Esophagus squamous epithelium (tissue), 4 donors: ENCODE measurements at regions not wholly inside any gene's neighbourhood (a gene's known extent, or its start where the extent isn't known, plus 50 kb on each side); places are given as distances from the start of the nearest gene placed in this dataset.

Experiments
- POLR2A ChIP-seq, 4 donors: fragments of 450-650 bp; IDR thresholded peaks; one replicate each; pipeline ENCODE4 v1.6.1; 2017; ENCODE audit warnings: antibody characterized with exemption in 4 of 4, mild to moderate bottlenecking in 4 of 4, moderate library complexity in 3 of 4
- TF ChIP-seq, protein P1 (sequence below), 6 experiments: fragments of 450-650 bp in 4 of 6; fragments of 200-600 bp in 2 of 6; sonication (generic) in 2 of 6; IDR thresholded peaks; one replicate each; pipeline ENCODE4 v1.5.1; 2016 to 2019; ENCODE audit warnings: antibody characterized with exemption in 6 of 6, mild to moderate bottlenecking in 4 of 6, moderate library complexity in 4 of 6

DNA sequence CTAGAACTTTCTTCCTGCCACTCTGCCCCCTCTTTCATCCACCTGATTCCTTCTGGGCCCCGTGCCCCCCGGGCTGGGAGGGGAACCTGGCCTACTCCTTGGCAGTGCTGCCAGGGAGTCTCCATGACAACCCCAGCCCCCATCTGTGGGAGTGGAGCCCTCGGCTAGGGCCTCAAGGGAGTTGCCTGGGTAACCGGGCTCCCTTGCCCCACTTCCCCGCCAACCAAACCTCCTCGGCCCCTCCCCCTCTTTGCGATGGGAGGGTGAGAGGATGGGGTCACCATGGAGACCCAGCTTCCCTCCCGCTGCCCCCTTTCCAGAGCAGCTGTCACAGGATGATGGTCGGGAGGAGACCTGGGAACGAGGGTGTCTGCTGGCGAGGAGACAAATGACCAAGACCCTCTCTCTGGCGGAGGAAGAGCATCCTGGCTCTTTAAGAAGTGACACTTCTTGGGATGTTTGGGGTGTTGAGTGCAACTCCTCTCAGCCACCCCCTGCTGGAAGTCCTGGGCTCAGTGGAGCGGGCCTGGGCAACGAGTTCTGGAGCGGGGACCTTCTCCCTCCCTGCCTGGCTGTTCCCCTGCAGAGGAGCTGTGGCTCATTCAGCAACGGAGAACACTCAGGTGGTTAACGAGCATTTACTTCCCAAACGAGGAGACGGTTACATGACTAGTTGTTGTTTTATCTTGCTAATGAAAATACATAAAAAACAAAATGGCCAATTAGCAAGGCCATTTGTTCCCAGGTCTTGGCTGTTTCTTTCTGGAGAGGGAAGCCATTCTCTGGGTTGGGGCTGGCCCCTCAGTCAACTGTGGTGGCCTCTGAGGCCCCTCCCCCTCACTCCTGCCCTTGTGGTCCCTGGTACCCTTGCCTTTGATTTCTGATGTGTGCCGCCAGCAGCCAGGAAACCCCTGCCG is 82.8 kb downstream of the UBIAD1 start:
- TF ChIP-seq, protein P1, sequence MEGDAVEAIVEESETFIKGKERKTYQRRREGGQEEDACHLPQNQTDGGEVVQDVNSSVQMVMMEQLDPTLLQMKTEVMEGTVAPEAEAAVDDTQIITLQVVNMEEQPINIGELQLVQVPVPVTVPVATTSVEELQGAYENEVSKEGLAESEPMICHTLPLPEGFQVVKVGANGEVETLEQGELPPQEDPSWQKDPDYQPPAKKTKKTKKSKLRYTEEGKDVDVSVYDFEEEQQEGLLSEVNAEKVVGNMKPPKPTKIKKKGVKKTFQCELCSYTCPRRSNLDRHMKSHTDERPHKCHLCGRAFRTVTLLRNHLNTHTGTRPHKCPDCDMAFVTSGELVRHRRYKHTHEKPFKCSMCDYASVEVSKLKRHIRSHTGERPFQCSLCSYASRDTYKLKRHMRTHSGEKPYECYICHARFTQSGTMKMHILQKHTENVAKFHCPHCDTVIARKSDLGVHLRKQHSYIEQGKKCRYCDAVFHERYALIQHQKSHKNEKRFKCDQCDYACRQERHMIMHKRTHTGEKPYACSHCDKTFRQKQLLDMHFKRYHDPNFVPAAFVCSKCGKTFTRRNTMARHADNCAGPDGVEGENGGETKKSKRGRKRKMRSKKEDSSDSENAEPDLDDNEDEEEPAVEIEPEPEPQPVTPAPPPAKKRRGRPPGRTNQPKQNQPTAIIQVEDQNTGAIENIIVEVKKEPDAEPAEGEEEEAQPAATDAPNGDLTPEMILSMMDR (IDR thresholded peaks at IDR 0.05) = no peak
- TF ChIP-seq POLR2A (IDR thresholded peaks at IDR 0.05) = no peak
